Liver (tissue), 8 donors: ENCODE measurements at regions not wholly inside any gene's neighbourhood (a gene's known extent, or its start where the extent isn't known, plus 50 kb on each side); places are given as distances from the start of the nearest gene placed in this dataset.

Experiments used
- DNase-seq: peaks from one replicate; pipeline ENCODE4 v3.0.0-alpha.2; 2017; ENCODE audit warnings: low spot score
- H3K27ac ChIP-seq, 2 donors: one replicate each; pipeline ENCODE4 v1.7.0; 2013; ENCODE audit warnings: inconsistent platforms in 2 of 2, low read length in 2 of 2, control low read depth in 1 of 2, low read depth in 1 of 2, mild to moderate bottlenecking in 1 of 2
- H3K27me3 ChIP-seq, 4 donors: one replicate each; pipeline versions ENCODE4 v1.6.1 to v1.7.0; 2013; ENCODE audit warnings: low read length in 3 of 4, inconsistent platforms in 1 of 4, mild to moderate bottlenecking in 1 of 4, moderate library complexity in 1 of 4; ENCODE audit not compliant: control insufficient read depth in 4 of 4, insufficient read depth in 4 of 4
- H3K36me3 ChIP-seq, 4 donors: one replicate each; pipeline versions ENCODE4 v1.6.1 to v1.7.0; 2013; ENCODE audit warnings: low read length in 3 of 4, mild to moderate bottlenecking in 3 of 4, low read depth in 1 of 4, moderate library complexity in 1 of 4; ENCODE audit not compliant: control insufficient read depth in 4 of 4, insufficient read depth in 3 of 4
- H3K4me1 ChIP-seq, 4 donors: one replicate each; pipeline versions ENCODE4 v1.6.1 to v1.7.0; 2013; ENCODE audit warnings: low read length in 3 of 4, mild to moderate bottlenecking in 3 of 4, moderate library complexity in 1 of 4; ENCODE audit not compliant: control insufficient read depth in 4 of 4, insufficient read depth in 4 of 4
- H3K4me3 ChIP-seq, 3 donors: one replicate each; pipeline versions ENCODE4 v1.6.1 to v1.7.0; 2013; ENCODE audit warnings: low read length in 3 of 3, control low read depth in 1 of 3, low read depth in 1 of 3, mild to moderate bottlenecking in 1 of 3
- H3K9ac ChIP-seq, 2 donors: one replicate each; pipeline ENCODE4 v1.7.0; 2013; ENCODE audit warnings: low read length in 2 of 2, mild to moderate bottlenecking in 2 of 2, moderate library complexity in 2 of 2, control low read depth in 1 of 2, low read depth in 1 of 2
- H3K9me3 ChIP-seq, 4 donors: one replicate each; pipeline versions ENCODE4 v1.6.1 to v1.7.0; 2013; ENCODE audit warnings: low read length in 3 of 4; ENCODE audit not compliant: control insufficient read depth in 4 of 4
- ATF3 ChIP-seq: IDR thresholded peaks from 2 replicates; pipeline ENCODE4 v1.6.1; 2016; ENCODE audit warnings: antibody characterized with exemption
- CTCF ChIP-seq: fragments of 150-350 bp; IDR thresholded peaks from 2 replicates; pipeline ENCODE4 v1.5.1; 2017; ENCODE audit warnings: improper control_type of control experiment, low read depth, low read length; ENCODE audit not compliant: missing input control
- FOXA1 ChIP-seq: IDR thresholded peaks from 2 replicates; pipeline ENCODE4 v1.6.1; 2016; ENCODE audit warnings: antibody characterized with exemption
- FOXA2 ChIP-seq: IDR thresholded peaks from 2 replicates; pipeline ENCODE4 v1.6.1; 2016; ENCODE audit warnings: antibody characterized with exemption
- GABPA ChIP-seq, 2 donors: IDR thresholded peaks in 1 of 2; conservative IDR thresholded peaks in 1 of 2; 2 replicates each; pipeline ENCODE4 v1.6.1; 2016; ENCODE audit warnings: antibody characterized with exemption in 2 of 2, mild to moderate bottlenecking in 1 of 2, moderate library complexity in 1 of 2
- HNF4A ChIP-seq, 2 donors: conservative IDR thresholded peaks; 2 replicates each; pipeline ENCODE4 v1.6.1; 2016; ENCODE audit warnings: antibody characterized with exemption in 2 of 2, mild to moderate bottlenecking in 2 of 2
- JUND ChIP-seq, 2 donors: IDR thresholded peaks; 2 replicates each; pipeline ENCODE4 v1.6.1; 2016; ENCODE audit warnings: antibody characterized with exemption in 2 of 2
- MAX ChIP-seq: IDR thresholded peaks from 2 replicates; pipeline ENCODE4 v1.6.1; 2016; ENCODE audit warnings: antibody characterized with exemption
- NR2F2 ChIP-seq: IDR thresholded peaks from 2 replicates; pipeline ENCODE4 v1.6.1; 2016; ENCODE audit warnings: antibody characterized with exemption
- RAD21 ChIP-seq, 2 donors: IDR thresholded peaks; 2 replicates each; pipeline ENCODE4 v1.6.1; 2016; ENCODE audit warnings: antibody characterized with exemption in 2 of 2, mild to moderate bottlenecking in 2 of 2
- REST ChIP-seq: IDR thresholded peaks from 2 replicates; pipeline ENCODE4 v1.6.1; 2016; ENCODE audit warnings: antibody characterized with exemption, mild to moderate bottlenecking
- RXRA ChIP-seq, 2 donors: IDR thresholded peaks; 2 replicates each; pipeline ENCODE4 v1.6.1; 2017 to 2018; ENCODE audit warnings: antibody characterized with exemption in 2 of 2, mild to moderate bottlenecking in 1 of 2
- SP1 ChIP-seq: IDR thresholded peaks from 2 replicates; pipeline ENCODE4 v1.6.1; 2018; ENCODE audit warnings: antibody characterized with exemption, mild to moderate bottlenecking
- TAF1 ChIP-seq: conservative IDR thresholded peaks from 2 replicates; pipeline ENCODE4 v1.6.1; 2016; ENCODE audit warnings: antibody characterized with exemption, mild to moderate bottlenecking
- YY1 ChIP-seq: IDR thresholded peaks from 2 replicates; pipeline ENCODE4 v1.6.1; 2016; ENCODE audit warnings: antibody characterized with exemption, mild to moderate bottlenecking
- ZBTB33 ChIP-seq: IDR thresholded peaks from 2 replicates; pipeline ENCODE4 v1.6.1; 2016; ENCODE audit warnings: antibody characterized with exemption
- WGBS: extraction: QIAGEN DNeasy Blood & Tissue Kit; methylation state at CpG from one replicate; pipeline ENCODE4 v1.1.7; 2013; 5-methylcytosine and 5-hydroxymethylcytosine counted together
- donor health status: healthy.
- donor health status: healthy.
- donor health status: healthy.
- donor health status: healthy.
- donor health status: healthy.

GRCh38 chr3:116977441-116977840 lies 267.9 kb downstream of the TUSC7 start:
- no peak overlapping the region for H3K4me3 ChIP-seq
- no peak overlapping the region for H3K27ac ChIP-seq
- no peaks in the 10 kb centered on the region for H3K36me3 ChIP-seq
- peaks cover 0 to 2% (median 0%) of the 10 kb centered on the region in 4 donors for H3K4me1 ChIP-seq
- H3K9me3 ChIP-seq: no peaks in the 10 kb centered on the region
- peaks cover 0 to 4% (median 1%) of the 10 kb centered on the region in 4 donors for H3K27me3 ChIP-seq
- TF ChIP-seq HNF4A (conservative IDR thresholded peaks at IDR 0.05): no peak
- no peak for TF ChIP-seq SP1
- TF ChIP-seq YY1: no peak
- TF ChIP-seq JUND (IDR thresholded peaks at IDR 0.05): no peak
- no peak for TF ChIP-seq FOXA1
- no peak overlapping the region for H3K9ac ChIP-seq
- 88% methylated on average over 1 of the region's 1 CpG for WGBS
- DNase-seq: no peak

- TF ChIP-seq JUND (IDR thresholded peaks at IDR 0.05): no peak
- no peak for TF ChIP-seq CTCF
- no peak for TF ChIP-seq TAF1
- no peak for TF ChIP-seq HNF4A (conservative IDR thresholded peaks at IDR 0.05)
- TF ChIP-seq YY1: no peak
- no peak for TF ChIP-seq FOXA1
- no peak for TF ChIP-seq NR2F2
- TF ChIP-seq GABPA (IDR thresholded peaks at IDR 0.05 in 1 of 2, conservative IDR thresholded peaks at IDR 0.05 in 1 of 2): no peak
- TF ChIP-seq REST: no peak
- TF ChIP-seq RXRA (IDR thresholded peaks at IDR 0.05): no peak
- no peak for TF ChIP-seq MAX
- TF ChIP-seq RAD21 (IDR thresholded peaks at IDR 0.05): no peak
- TF ChIP-seq ATF3: no peak
- no peak for TF ChIP-seq ZBTB33
- TF ChIP-seq SP1: no peak
- no peak for TF ChIP-seq FOXA2
- Histone ChIP-seq H3K27me3 (no peaks in the 10 kb centered on the region), H3K27ac (no peak overlapping the region), H3K9me3 (no peaks in the 10 kb centered on the region), H3K9ac (no peak overlapping the region), H3K4me3 (no peak overlapping the region), H3K4me1 (peaks cover 0 to 2% (median 0%) of the 10 kb centered on the region in 4 donors), H3K36me3 (no peaks in the 10 kb centered on the region)
- 38% methylated on average over 3 of the region's 3 CpGs for WGBS
- DNase-seq: no peak
Measured at GRCh38 chr3:116980099-116980498, 270.5 kb downstream of the TUSC7 start.
